HUDEP-2 (cell line): ENCODE measurements at regions not wholly inside any gene's neighbourhood (a gene's known extent, or its start where the extent isn't known, plus 50 kb on each side); places are given as distances from the start of the nearest gene placed in this dataset.

Source experiments
- DNase-seq, 76 experiments: peaks; one replicate each; lab custom pipeline; 2025; ENCODE audit not compliant: unreplicated experiment in 76 of 76; lab: John Stamatoyannopoulos, UW

GRCh38 chr2:63775191-63775590, 66.5 kb upstream of the UGP2 start:
- no peak for DNase-seq

GRCh38 chr2:63776382-63776781, 65.3 kb upstream of the UGP2 start:
- no peak for DNase-seq

- DNase-seq = no peak
Observed at GRCh38 chr2:63777816-63778215, 63.9 kb upstream of the UGP2 start.

DNA sequence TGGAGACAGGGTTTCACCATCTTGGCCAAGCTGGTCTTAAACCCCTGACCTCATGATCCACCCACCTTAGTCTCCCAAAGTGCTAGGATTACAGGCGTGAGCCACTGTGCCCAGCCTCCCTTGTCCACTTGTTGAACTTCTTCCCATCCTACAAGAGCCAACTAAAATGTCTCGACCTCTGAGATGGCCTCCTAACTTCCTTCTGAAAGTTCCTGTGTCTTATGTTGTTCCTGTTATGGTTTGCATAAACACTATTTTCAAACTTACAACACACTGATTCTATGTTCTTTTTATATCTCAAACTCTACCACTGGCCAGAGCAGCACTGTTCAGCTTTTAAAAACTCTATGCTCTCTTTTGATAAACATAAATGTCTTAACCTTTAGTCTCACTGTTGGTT, 63.3 kb upstream of the UGP2 start:
- DNase-seq = no peak

DNA sequence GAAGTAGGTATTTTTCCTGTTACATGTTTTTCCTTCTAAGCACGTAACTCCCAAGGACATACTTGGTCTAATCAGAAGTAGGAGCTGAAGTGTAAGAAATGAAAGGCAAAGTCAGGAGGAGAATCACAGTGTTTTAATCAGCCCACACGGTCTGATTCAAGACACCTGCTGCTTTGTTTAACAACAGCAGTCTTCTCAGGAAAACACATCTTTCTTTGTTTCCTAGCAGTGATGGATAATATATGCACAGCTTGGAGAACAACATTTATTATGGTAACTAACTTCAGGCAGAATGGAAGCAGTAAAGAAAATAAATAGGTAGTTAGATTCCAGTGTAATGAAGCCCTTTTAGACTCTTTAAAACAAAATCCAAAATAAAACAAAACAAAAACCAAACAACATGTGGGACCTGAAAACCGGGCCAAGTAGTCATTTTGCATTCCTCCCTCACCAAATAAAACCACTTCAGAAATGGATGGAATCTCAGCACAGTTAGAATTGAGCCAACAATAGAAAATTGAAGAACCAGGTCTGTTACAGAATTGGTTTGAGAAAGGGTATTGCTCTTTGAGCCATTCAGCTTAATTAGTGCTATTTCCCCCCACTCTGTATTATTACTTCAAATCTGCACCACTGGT, 61.1 kb upstream of the UGP2 start:
- DNase-seq = no peak

DNA sequence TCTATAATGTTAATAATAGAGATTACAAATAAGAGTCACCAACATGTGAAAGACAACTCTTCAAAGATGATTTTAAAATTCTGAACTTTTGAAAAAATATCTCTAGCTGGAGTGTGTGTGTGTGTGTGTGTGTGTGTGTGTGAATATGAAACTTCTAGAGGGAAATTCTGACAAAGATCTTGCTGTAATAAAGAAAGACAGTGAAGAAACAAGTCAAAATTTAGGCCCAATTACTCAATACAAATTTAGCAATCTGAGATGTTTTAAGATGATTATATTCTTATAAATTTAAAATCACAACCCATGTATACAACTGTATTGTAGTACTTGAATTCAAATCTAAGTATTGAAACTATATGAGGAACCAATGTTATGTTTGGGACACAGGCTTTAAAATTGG, 57.2 kb upstream of the UGP2 start:
- DNase-seq = no peak

GRCh38 chr2:63785096-63785495, 56.6 kb upstream of the UGP2 start:
- no peak for DNase-seq

GRCh38 chr2:63786471-63786870, 55.2 kb upstream of the UGP2 start:
- no peak for DNase-seq

- no peak for DNase-seq
Observed at GRCh38 chr2:63788071-63788470, 53.6 kb upstream of the UGP2 start.

GRCh38 chr2:63789338-63790020, 52.2 kb upstream of the UGP2 start:
- no peak for DNase-seq

- DNase-seq = no peak
Observed at GRCh38 chr2:63790491-63790890, 51.2 kb upstream of the UGP2 start.

DNA sequence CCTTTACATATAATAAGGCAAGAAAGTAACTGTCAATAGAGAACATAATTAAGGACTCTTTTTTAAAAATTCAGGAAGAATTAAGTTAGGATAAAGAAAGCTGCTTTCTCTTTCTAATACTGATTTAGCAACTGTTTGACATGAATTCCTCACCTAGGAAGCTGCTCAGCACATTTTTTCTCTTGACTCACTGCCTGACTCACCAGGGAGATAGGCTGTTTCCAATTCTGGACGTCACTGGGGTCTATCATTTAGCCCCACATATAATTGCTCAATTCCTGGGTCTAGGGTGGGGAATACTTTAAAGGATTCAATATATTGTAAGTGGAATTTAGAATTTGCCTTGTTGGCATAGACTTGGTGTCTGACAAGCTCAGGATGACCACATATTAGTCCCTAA, 50.8 kb upstream of the UGP2 start:
- DNase-seq = no peak

DNA sequence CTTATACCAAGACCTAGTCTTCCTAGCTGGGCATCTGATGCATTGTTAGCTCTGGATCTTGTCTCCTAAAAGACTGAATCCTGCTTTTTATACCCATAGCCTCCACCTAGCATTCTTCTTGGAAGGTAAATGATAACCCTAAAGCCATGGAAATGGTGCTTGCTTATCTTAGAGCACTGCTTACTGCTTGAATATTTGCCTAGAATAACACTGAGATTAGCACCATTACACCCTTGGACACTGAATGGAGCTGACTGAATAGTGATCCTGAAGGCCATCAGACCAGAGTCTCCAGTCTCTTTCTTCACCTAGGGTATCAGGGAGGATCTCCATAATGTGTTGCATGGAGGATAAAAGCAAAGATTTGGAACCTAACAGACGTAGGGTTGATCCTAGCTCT, 50.3 kb upstream of the UGP2 start:
- DNase-seq = no peak
